GM12865 (cell line): ENCODE measurements at regions not wholly inside any gene's neighbourhood (a gene's known extent, or its start where the extent isn't known, plus 50 kb on each side); places are given as distances from the start of the nearest gene placed in this dataset.

Experiments used
- DNase-seq: peaks from one replicate; pipeline ENCODE4 v3.0.0; 2010; ENCODE audit warnings: low read depth
- H3K4me3 ChIP-seq: 2 replicates; pipeline ENCODE4 v1.5.1; 2011; ENCODE audit warnings: mild to moderate bottlenecking, low read depth, low read length, control low read depth
- TF ChIP-seq, protein P1 (sequence below): IDR thresholded peaks from 2 replicates; pipeline ENCODE4 v1.5.1; 2011; ENCODE audit warnings: low read length, control low read depth, low read depth, inconsistent platforms; ENCODE audit not compliant: insufficient read depth; ENCODE audit errors: missing control alignments

DNA sequence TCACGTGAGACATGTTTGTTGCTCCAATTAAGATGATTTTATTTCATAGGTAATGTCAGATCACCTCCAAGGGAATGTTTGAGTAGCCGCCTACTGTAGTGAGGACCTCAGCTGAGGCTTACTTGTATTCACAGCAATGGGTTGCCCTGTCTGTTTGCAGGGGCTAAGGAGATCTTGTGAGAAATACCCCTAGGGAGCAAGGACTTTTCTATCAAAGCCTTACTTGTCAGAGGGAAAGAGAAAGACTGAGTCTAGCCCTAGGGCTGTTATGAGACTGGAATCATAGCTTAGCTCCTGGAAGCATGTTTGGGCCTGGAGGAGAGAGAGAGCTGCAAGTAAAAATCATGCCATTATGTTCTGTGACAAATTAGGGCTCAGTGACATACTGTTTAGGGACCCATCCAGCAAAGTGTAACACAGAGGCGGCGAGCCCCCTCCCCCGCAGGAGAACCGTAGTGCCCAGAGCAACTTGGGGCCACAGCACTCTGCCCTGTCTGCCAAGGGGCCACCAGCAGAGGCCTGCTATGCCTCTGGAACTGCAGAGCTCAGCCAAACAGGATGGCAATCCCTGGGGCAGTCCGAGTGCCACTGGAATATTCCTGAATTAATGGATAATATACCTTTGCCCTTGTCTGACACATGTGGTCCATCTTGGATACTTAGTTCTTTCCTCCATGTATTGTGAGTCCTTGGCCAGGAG, 178.8 kb downstream of the DACT1 start:
- TF ChIP-seq, protein P1, sequence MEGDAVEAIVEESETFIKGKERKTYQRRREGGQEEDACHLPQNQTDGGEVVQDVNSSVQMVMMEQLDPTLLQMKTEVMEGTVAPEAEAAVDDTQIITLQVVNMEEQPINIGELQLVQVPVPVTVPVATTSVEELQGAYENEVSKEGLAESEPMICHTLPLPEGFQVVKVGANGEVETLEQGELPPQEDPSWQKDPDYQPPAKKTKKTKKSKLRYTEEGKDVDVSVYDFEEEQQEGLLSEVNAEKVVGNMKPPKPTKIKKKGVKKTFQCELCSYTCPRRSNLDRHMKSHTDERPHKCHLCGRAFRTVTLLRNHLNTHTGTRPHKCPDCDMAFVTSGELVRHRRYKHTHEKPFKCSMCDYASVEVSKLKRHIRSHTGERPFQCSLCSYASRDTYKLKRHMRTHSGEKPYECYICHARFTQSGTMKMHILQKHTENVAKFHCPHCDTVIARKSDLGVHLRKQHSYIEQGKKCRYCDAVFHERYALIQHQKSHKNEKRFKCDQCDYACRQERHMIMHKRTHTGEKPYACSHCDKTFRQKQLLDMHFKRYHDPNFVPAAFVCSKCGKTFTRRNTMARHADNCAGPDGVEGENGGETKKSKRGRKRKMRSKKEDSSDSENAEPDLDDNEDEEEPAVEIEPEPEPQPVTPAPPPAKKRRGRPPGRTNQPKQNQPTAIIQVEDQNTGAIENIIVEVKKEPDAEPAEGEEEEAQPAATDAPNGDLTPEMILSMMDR, result no peak
- no peak overlapping the region for H3K4me3 ChIP-seq
- DNase-seq, result no peak

DNA sequence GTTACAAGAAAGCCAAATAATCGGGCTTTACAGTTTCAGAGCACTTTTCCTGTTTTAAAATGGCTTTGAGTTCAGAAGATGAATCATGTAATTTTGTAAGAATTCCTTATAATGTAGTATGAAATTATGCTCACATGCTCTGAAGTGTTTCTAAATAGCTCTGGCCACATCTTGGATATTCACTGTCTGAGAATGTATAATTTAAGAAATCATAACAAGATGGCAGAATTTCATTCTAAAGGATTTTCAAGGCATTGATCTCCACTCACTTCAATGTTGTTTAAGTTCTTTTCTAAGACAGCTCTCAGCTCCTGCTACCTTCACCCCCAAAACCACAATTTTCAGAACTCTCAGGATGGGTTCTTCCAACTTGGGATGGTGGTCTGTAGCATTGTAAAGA, 180.1 kb downstream of the DACT1 start:
- TF ChIP-seq, protein P1, result no peak
- H3K4me3 ChIP-seq, result no peak overlapping the region
- DNase-seq, result no peak

DNA sequence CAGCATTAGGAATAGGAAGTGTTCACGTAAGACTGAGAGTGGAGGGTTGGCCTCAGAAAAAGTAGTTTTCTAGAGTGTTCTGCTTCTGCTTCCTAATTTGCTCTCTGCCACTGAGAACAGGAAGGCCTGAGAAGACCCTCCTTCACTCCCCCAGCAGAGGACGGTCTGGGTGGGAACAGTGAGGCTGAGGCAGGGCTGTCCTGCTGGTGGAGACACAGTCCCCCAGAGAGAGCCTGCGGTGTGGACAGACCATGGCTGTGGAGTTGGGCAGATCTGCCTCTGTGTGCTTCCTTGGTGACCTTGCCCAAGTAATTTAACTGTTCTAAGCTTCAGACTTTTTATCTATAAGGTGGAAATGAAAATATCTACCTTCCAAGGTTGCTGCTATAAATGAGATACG, 182.3 kb downstream of the DACT1 start:
- TF ChIP-seq, protein P1, result no peak
- H3K4me3 ChIP-seq, result no peak overlapping the region
- DNase-seq, result no peak

DNA sequence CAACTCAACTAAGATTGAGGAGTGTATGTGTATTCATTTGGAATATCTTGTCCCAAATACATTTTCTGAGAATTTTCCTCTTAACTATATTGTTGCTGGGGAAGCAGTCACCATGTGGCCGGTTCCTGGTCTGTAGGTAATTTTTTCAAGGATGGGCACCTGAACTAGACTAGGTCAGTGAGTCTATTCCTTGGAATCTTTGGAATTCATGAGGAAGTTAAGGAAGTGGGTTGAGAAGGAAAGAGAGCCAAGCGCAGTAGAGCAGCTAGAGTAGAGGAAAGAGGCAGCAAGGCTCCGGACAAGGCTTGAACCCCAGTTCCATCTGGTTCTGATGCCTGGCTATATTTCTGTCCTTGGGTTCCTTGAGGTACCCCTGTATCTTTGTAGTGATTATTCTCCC, 183.7 kb downstream of the DACT1 start:
- TF ChIP-seq, protein P1, result no peak
- H3K4me3 ChIP-seq, result no peak overlapping the region

DNA sequence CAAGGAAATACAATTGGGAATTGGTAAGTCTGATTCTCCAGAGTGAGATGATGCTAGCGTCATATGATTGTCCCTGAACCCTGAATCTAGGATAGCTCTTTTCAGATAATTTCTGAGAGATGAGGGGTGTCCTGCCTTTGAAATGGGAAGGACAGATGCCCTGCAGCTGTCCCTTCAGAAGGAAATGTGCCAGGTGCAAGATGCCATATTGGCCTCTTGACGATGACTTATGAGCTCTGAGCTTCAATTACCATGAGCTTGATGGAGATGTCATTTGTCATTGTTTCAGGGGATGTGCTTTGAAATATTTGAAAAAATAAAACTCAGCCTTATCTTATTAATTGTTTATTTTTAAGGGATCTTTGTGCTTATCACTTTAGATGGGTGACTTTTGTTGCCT, 185.1 kb downstream of the DACT1 start:
- H3K4me3 ChIP-seq, result no peak overlapping the region
- TF ChIP-seq, protein P1, result no peak
- no peak for DNase-seq

More for the DNA sequence above, 183.7 kb downstream of the DACT1 start:
- DNase-seq, result no peak

DNA sequence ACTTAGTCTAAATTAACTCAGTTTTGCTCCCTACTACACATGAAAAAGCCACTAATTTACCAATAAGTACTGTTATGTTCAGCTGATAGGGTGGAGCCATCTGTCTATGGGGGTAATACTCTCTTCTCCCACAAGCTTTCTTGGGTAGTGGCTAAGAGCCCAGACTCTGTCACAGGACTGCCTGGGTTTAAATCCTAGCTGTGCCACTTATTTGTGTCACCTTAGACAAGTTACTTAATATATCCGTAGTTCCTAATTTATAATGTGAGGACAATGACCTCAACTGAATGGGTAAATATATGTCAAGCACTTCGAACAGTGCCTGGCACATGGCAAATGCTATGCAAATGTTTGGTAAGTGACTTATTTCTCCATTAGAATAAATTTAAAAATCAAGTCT, 185.6 kb downstream of the DACT1 start:
- DNase-seq, result no peak
- no peak overlapping the region for H3K4me3 ChIP-seq
- TF ChIP-seq, protein P1, result no peak

DNA sequence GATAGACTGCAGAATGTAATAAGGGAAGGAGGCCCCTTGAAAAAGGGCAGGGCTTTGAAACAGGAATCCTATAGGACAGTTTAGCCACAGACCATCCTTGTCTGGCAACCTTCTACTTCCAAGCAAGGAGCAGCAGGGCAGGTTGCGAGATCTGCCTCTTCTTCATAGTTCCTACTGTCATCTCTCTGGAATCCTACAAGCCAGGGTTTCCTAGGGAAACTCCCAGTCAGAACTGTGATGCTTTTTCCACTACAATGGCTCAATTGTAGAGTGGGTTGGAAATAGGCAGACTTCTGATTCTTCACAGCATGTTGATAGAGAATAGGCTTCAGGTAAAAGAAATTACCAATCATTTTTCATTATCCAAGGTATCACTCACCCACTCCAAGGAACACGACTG, 186.3 kb downstream of the DACT1 start:
- TF ChIP-seq, protein P1, result no peak
- DNase-seq, result no peak
- H3K4me3 ChIP-seq, result no peak overlapping the region
